Neural progenitor cell (in vitro differentiated cells): ENCODE measurements at regions not wholly inside any gene's neighbourhood (a gene's known extent, or its start where the extent isn't known, plus 50 kb on each side); places are given as distances from the start of the nearest gene placed in this dataset.

Source experiments
- DNase-seq: peaks from one replicate; pipeline ENCODE4 v3.0.0-alpha.2; 2016; ENCODE audit warnings: low spot score
- H2AFZ ChIP-seq: fragments of 200-600 bp; sonication (generic); replicated peaks from 2 replicates; pipeline ENCODE4 v1.6.1; 2016; ENCODE audit warnings: antibody characterized with exemption
- H3F3A ChIP-seq: fragments of 200-600 bp; sonication (generic); 2 replicates; pipeline ENCODE4 v1.6.1; 2016; ENCODE audit warnings: antibody characterized with exemption, low read depth
- H3K27ac ChIP-seq: fragments of 200-600 bp; sonication (generic); 2 replicates; pipeline ENCODE4 v1.5.1; 2016; ENCODE audit warnings: mild to moderate bottlenecking
- H3K27me3 ChIP-seq: fragments of 200-600 bp; sonication (generic); 2 replicates; pipeline ENCODE4 v1.6.1; 2016; ENCODE audit warnings: mild to moderate bottlenecking, moderate library complexity
- H3K36me3 ChIP-seq: fragments of 200-600 bp; sonication (generic); 2 replicates; pipeline ENCODE4 v1.5.1; 2016
- H3K4me1 ChIP-seq: fragments of 200-600 bp; sonication (generic); 2 replicates; pipeline ENCODE4 v1.6.1; 2016; ENCODE audit warnings: mixed run types
- H3K4me2 ChIP-seq: fragments of 200-600 bp; sonication (generic); 2 replicates; pipeline ENCODE4 v1.6.1; 2016
- H3K4me3 ChIP-seq: fragments of 200-600 bp; sonication (generic); 2 replicates; pipeline ENCODE4 v1.5.1; 2016
- H3K79me2 ChIP-seq: fragments of 200-600 bp; sonication (generic); 2 replicates; pipeline ENCODE4 v1.6.1; 2016; ENCODE audit warnings: low read depth
- H3K9ac ChIP-seq: fragments of 200-600 bp; sonication (generic); 2 replicates; pipeline ENCODE4 v1.6.1; 2016
- H3K9me3 ChIP-seq: fragments of 200-600 bp; sonication (generic); 2 replicates; pipeline ENCODE4 v1.5.1; 2016; ENCODE audit warnings: low read depth
- H4K20me1 ChIP-seq: fragments of 200-600 bp; sonication (generic); 2 replicates; pipeline ENCODE4 v1.6.1; 2016; ENCODE audit warnings: low read depth
- H3K27ac Mint-ChIP-seq: 3 replicates; pipeline ENCODE4 v1.8.0; 2021; ENCODE audit warnings: mixed read lengths
- H3K27me3 Mint-ChIP-seq: 2 replicates; pipeline ENCODE4 v1.8.0; 2022; ENCODE audit warnings: low read depth, mild to moderate bottlenecking, inconsistent platforms, moderate library complexity, mixed read lengths; ENCODE audit not compliant: insufficient read depth
- H3K36me3 Mint-ChIP-seq: 3 replicates; pipeline ENCODE4 v1.8.0; 2021; ENCODE audit warnings: mixed read lengths
- H3K4me1 Mint-ChIP-seq: 3 replicates; pipeline ENCODE4 v1.8.0; 2021; ENCODE audit warnings: mixed read lengths
- H3K4me3 Mint-ChIP-seq: 3 replicates; pipeline ENCODE4 v1.8.0; 2021; ENCODE audit warnings: mild to moderate bottlenecking, moderate library complexity, mixed read lengths
- H3K9me3 Mint-ChIP-seq: 3 replicates; pipeline ENCODE4 v1.8.0; 2020; ENCODE audit warnings: mixed read lengths
- EZH2 ChIP-seq: fragments of 200-600 bp; sonication (generic); IDR thresholded peaks from 2 replicates; pipeline ENCODE4 v1.6.1; 2017; ENCODE audit warnings: antibody characterized with exemption, mild to moderate bottlenecking, moderate library complexity
- EZH2phosphoT487 ChIP-seq: fragments of 200-600 bp; sonication (generic); IDR thresholded peaks from 2 replicates; pipeline ENCODE4 v1.6.1; 2017; ENCODE audit warnings: antibody characterized with exemption
- TF ChIP-seq, protein P1 (sequence below): fragments of 200-600 bp; sonication (generic); IDR thresholded peaks from 2 replicates; pipeline ENCODE4 v1.5.1; 2017; ENCODE audit warnings: antibody characterized with exemption, mild to moderate bottlenecking

DNA sequence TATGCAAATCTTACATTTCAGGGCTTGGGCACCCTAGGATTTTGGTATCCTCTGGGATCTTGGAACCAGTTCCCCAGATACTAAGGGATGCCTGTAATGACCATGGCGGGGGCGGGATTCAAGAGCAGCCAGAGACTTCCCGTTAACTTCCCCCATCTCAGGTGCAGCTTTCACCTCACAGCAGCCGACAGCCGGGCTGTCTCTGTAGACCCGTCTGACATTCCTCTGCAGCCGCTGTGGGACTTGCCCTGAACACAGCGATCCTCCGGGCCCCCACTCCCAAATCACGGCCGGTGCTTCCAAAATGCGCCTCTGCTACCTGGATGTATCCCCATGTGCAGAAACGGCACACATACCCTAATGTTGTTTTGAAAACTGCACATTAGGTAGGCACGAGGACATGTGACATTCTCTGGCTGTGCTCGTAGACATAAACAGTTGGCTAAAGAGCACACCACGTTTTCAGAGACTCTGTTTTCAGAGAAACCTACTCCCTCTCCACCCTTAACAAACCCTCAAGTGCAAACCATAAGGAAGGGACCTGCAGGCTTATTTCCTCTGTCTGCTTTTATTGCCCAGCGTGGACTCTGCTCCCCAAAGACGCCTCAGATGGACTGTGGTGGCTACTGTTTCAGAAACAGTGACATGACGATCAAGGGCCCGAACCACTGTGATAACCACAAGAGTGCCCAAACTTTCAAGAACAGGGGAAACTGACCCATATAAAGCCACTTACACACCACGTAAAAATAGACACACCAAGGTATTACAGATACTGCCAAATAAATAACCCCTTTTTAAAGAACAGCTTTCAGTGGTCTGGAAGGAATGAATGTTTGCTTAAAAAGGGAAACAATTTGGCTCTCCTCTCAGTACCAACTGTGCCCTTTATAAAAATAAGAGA, 72.9 kb upstream of the FOXC1 start:
- H3K4me3 ChIP-seq = no peak overlapping the region
- H3K36me3 Mint-ChIP-seq = no peaks in the 10 kb centered on the region

GRCh38 chr6:1538369-1538768, 71.3 kb upstream of the FOXC1 start:
- Histone ChIP-seq H3F3A (no peaks in the 10 kb centered on the region), H2AFZ (no peak overlapping the region), H3K9ac (no peak overlapping the region), H3K9me3 (no peaks in the 10 kb centered on the region), H3K4me1 (no peaks in the 10 kb centered on the region), H4K20me1 (no peaks in the 10 kb centered on the region), H3K4me3 (no peak overlapping the region), H3K4me2 (no peak overlapping the region), H3K36me3 (no peaks in the 10 kb centered on the region), H3K27ac (no peak overlapping the region), H3K27me3 (no peaks in the 10 kb centered on the region), H3K79me2 (no peaks in the 10 kb centered on the region)
- TF ChIP-seq EZH2phosphoT487 = no peak
- TF ChIP-seq, protein P1, sequence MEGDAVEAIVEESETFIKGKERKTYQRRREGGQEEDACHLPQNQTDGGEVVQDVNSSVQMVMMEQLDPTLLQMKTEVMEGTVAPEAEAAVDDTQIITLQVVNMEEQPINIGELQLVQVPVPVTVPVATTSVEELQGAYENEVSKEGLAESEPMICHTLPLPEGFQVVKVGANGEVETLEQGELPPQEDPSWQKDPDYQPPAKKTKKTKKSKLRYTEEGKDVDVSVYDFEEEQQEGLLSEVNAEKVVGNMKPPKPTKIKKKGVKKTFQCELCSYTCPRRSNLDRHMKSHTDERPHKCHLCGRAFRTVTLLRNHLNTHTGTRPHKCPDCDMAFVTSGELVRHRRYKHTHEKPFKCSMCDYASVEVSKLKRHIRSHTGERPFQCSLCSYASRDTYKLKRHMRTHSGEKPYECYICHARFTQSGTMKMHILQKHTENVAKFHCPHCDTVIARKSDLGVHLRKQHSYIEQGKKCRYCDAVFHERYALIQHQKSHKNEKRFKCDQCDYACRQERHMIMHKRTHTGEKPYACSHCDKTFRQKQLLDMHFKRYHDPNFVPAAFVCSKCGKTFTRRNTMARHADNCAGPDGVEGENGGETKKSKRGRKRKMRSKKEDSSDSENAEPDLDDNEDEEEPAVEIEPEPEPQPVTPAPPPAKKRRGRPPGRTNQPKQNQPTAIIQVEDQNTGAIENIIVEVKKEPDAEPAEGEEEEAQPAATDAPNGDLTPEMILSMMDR = no peak
- no peak for TF ChIP-seq EZH2
- Mint-ChIP-seq H3K9me3 (peaks cover 3% of the 10 kb centered on the region), H3K27ac (no peak overlapping the region), H3K27me3 (peaks cover 9% of the 10 kb centered on the region), H3K36me3 (no peaks in the 10 kb centered on the region), H3K4me1 (no peaks in the 10 kb centered on the region), H3K4me3 (no peak overlapping the region)
- no peak for DNase-seq

More for the DNA sequence above, 72.9 kb upstream of the FOXC1 start:
- H3K4me1 ChIP-seq = no peaks in the 10 kb centered on the region
- no peak overlapping the region for H3K4me3 Mint-ChIP-seq
- no peak overlapping the region for H3K27ac ChIP-seq
- H3K27me3 Mint-ChIP-seq = peaks cover 7% of the 10 kb centered on the region
- no peaks in the 10 kb centered on the region for H3K27me3 ChIP-seq
- H3F3A ChIP-seq = no peaks in the 10 kb centered on the region
- H3K4me1 Mint-ChIP-seq = no peaks in the 10 kb centered on the region
- DNase-seq = no peak
- H3K9me3 Mint-ChIP-seq = no peaks in the 10 kb centered on the region
- no peak overlapping the region for H3K27ac Mint-ChIP-seq
- H3K36me3 ChIP-seq = no peaks in the 10 kb centered on the region
- no peak overlapping the region for H2AFZ ChIP-seq
- TF ChIP-seq, protein P1 = no peak
- TF ChIP-seq EZH2 = no peak
- no peak for TF ChIP-seq EZH2phosphoT487
- no peaks in the 10 kb centered on the region for H3K79me2 ChIP-seq
- no peak overlapping the region for H3K9ac ChIP-seq
- no peaks in the 10 kb centered on the region for H4K20me1 ChIP-seq
- H3K9me3 ChIP-seq = no peaks in the 10 kb centered on the region
- H3K4me2 ChIP-seq = no peak overlapping the region

DNA sequence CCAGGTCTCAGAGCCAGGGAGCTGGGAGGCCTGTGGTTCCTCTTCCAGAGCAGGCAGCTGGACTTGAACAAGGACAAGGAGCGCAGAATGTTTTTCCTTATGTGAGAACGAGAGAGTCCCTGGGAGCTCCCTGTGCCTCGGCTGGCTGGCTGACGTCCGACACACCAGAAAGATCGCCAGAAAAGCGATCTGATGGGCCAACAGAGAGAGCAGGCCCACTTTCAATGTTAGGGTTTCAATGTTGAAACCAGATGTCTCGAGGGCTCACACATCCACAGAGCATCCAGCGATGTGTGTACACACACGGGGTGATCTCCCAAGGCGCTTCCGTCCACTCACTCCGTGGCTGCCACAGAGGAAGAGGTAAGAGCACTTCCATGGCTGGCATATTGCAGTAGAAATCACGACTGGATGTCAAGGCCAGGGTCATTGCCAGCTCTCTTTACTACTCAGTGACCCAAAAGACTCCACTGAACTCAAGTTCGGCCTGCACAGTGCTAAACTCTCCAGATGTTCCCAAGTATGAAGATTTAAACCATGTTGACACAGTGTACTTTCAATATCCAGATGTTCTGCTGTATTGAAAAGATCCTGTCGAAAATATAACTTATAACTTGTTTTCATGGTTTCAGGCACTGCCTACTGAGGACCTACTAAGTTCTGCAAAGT, 70.8 kb upstream of the FOXC1 start:
- Mint-ChIP-seq H3K4me3 (no peak overlapping the region), H3K9me3 (peaks cover 4% of the 10 kb centered on the region), H3K36me3 (no peaks in the 10 kb centered on the region), H3K27me3 (peaks cover 11% of the 10 kb centered on the region), H3K27ac (no peak overlapping the region), H3K4me1 (no peaks in the 10 kb centered on the region)
- Histone ChIP-seq H3K9ac (no peak overlapping the region), H3K4me3 (no peak overlapping the region), H3K27me3 (no peaks in the 10 kb centered on the region), H3K4me2 (no peak overlapping the region), H4K20me1 (no peaks in the 10 kb centered on the region), H3K4me1 (no peaks in the 10 kb centered on the region), H3K27ac (no peak overlapping the region), H3K9me3 (no peaks in the 10 kb centered on the region), H3K36me3 (no peaks in the 10 kb centered on the region), H2AFZ (no peak overlapping the region), H3F3A (no peaks in the 10 kb centered on the region), H3K79me2 (no peaks in the 10 kb centered on the region)
- TF ChIP-seq EZH2phosphoT487 = no peak
- TF ChIP-seq, protein P1 = no peak
- no peak for TF ChIP-seq EZH2
- no peak for DNase-seq
